Cardiac fibroblast (primary cell): ENCODE measurements at regions not wholly inside any gene's neighbourhood (a gene's known extent, or its start where the extent isn't known, plus 50 kb on each side); places are given as distances from the start of the nearest gene placed in this dataset.

Experiments
- DNase-seq, 2 donors: peaks; one replicate each; pipeline versions ENCODE4 v3.0.0 to v3.0.0-alpha.2; 2010; ENCODE audit warnings: low read depth in 2 of 2
- H3K4me3 ChIP-seq, 2 donors: replicated peaks in 1 of 2; 1 replicate in 1 of 2; 2 replicates in 1 of 2; pipeline ENCODE4 v1.5.1; 2011; ENCODE audit warnings: low read depth in 2 of 2, low read length in 2 of 2, mild to moderate bottlenecking in 2 of 2, moderate library complexity in 1 of 2
- TF ChIP-seq, protein P1 (sequence below): IDR thresholded peaks from one replicate; pipeline ENCODE4 v1.5.1; 2011; ENCODE audit warnings: low read depth, mild to moderate bottlenecking, low read length, inconsistent platforms

GRCh38 chr12:67161322-67161918 is 107.7 kb upstream of the CAND1 start:
- no peak overlapping the region for H3K4me3 ChIP-seq
- DNase-seq, result peak; percentile 51 to 55
- TF ChIP-seq, protein P1, sequence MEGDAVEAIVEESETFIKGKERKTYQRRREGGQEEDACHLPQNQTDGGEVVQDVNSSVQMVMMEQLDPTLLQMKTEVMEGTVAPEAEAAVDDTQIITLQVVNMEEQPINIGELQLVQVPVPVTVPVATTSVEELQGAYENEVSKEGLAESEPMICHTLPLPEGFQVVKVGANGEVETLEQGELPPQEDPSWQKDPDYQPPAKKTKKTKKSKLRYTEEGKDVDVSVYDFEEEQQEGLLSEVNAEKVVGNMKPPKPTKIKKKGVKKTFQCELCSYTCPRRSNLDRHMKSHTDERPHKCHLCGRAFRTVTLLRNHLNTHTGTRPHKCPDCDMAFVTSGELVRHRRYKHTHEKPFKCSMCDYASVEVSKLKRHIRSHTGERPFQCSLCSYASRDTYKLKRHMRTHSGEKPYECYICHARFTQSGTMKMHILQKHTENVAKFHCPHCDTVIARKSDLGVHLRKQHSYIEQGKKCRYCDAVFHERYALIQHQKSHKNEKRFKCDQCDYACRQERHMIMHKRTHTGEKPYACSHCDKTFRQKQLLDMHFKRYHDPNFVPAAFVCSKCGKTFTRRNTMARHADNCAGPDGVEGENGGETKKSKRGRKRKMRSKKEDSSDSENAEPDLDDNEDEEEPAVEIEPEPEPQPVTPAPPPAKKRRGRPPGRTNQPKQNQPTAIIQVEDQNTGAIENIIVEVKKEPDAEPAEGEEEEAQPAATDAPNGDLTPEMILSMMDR, result peak; percentile 50

DNA sequence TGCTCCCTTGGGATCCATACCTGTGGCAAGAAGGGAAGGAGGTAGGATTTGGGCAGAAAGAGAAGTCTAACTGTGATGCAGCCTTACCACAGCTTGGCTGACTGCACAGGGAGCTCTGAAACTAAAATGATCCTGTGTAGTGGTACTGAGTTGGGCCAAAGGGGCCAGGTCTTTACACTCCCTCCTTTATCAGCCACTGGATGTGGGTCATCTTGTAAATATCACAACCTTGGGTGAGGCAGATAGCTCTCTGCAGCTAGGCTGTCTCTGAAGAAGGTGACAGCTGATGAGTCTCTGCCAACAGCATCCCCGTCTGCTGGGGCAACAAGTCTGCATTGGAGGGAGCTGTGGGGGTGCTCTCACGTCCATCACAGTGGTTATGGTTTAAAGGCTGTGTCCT is 95.9 kb upstream of the CAND1 start:
- TF ChIP-seq, protein P1, result no peak
- H3K4me3 ChIP-seq, result no peak overlapping the region

GRCh38 chr12:67182551-67182950 is 86.6 kb upstream of the CAND1 start:
- no peak overlapping the region for H3K4me3 ChIP-seq
- no peak for DNase-seq
- TF ChIP-seq, protein P1, result no peak

More for the DNA sequence above, 95.9 kb upstream of the CAND1 start:
- DNase-seq, result no peak

DNA sequence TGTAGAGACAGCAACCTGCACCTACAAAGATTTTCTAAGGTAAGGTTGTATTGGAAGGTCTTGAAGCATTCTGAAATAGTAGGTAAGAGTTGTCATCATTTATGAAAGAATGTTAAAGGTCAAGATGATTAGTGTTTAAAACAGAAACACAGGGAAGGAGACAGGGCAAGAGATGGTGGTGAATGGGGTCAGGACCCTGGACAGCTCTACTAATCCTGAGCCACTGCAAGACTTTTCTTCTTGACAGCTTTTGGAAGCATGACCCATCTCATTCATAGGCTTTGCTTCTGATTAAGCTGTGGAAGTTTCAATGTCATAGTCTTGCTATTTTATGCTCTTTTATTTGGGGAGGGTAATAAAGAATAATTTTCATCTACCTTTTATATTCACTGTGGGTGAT is 75.5 kb upstream of the CAND1 start:
- no peak overlapping the region for H3K4me3 ChIP-seq
- DNase-seq, result peak; percentile 38 to 43
- TF ChIP-seq, protein P1, result no peak

DNA sequence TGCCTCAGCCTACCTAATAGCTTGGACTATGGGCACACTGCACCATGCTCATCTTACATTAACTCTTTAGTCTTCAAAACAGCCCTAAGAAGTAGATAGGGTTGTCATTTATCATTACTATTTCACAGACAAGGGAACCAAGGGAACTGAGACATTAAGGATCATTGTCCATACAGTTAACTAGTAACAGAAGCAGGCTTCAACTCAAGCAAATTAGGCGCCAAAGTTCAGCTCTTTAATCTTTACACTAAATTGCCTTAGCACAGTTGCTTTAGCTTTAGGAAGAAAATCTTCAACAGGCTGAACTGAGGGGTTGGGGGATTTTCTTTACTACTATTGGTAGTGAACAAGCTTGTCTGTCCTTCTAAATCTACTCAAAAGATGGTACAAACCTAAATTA is 68.8 kb upstream of the CAND1 start:
- no peak for DNase-seq
- TF ChIP-seq, protein P1, result no peak
- H3K4me3 ChIP-seq, result no peak overlapping the region

DNA sequence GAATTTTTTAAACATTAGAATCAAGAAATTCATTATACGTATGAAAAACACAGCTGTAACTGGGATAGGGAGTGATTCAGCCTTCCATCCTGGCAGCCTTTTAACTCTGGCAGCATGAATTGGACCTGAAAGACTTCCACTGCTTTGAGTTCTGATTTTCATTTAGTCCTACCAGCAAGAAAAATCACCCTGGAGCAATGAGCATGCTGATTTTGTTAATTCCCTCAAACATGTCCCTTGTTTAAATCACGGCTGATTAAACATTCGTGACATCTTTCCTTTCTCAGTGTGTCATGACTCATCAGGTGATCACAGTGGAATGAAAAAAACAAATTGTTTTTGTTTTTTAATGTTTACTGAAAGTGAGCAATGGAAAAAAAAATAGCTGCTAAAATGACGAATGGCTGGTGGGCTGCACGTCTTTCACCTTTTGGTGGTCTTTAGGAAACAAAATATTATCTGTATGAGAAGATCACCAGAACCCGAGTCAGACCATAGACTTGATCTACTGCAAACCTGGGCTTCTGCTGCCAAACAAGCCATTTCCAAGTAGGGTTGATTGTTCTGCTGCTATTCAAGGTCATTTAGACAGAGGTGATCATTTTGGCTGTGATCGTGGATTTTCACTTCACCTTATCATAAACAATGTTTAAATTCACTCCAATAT is 67.0 kb upstream of the CAND1 start:
- TF ChIP-seq, protein P1, result no peak
- DNase-seq, result no peak
- H3K4me3 ChIP-seq, result no peak overlapping the region

DNA sequence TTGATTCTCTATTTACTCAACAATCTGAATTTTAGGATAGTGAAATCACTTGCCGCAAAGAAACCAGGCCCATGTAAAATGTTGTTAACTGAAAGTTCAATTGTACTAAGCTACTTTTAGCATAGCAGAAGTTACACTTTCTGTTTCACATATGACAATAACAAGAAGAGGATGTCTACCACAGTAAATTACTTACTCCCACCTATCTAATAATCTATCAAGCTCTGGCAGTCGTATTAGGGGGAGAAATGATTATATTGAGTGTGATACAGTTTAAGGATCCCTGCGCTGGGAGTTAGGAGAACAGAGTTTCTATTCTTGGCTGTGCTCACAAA is 66.5 kb upstream of the CAND1 start:
- no peak overlapping the region for H3K4me3 ChIP-seq
- no peak for DNase-seq

More for the DNA sequence above, 66.5 kb upstream of the CAND1 start:
- TF ChIP-seq, protein P1, result no peak
